Mesothelial cell of epicardium (in vitro differentiated cells): ENCODE measurements at regions not wholly inside any gene's neighbourhood (a gene's known extent, or its start where the extent isn't known, plus 50 kb on each side); places are given as distances from the start of the nearest gene placed in this dataset.

ENCODE experiments used
- DNase-seq, 2 experiments: peaks; one replicate each; pipeline ENCODE4 v3.0.0; 2021; ENCODE audit warnings: low spot score in 2 of 2; ENCODE audit not compliant: unreplicated experiment in 2 of 2
- H3K27ac Mint-ChIP-seq: 2 replicates; pipeline ENCODE4 v1.8.0; 2021; ENCODE audit warnings: mixed read lengths
- H3K27me3 Mint-ChIP-seq: 2 replicates; pipeline ENCODE4 v1.8.0; 2021; ENCODE audit warnings: low read depth, mixed read lengths
- H3K36me3 Mint-ChIP-seq: 2 replicates; pipeline ENCODE4 v1.8.0; 2021; ENCODE audit warnings: mixed read lengths
- H3K4me1 Mint-ChIP-seq: 2 replicates; pipeline ENCODE4 v1.8.0; 2021; ENCODE audit warnings: mixed read lengths
- H3K4me3 Mint-ChIP-seq: 2 replicates; pipeline ENCODE4 v1.8.0; 2021; ENCODE audit warnings: mild to moderate bottlenecking, moderate library complexity, mixed read lengths
- H3K9me3 Mint-ChIP-seq: 2 replicates; pipeline ENCODE4 v1.8.0; 2021; ENCODE audit warnings: mixed read lengths
- CTCF ChIP-seq: fragments of 200-600 bp; sonication (generic); IDR thresholded peaks from one replicate; pipeline ENCODE4 v1.5.0; 2021; ENCODE audit warnings: antibody characterized with exemption; ENCODE audit not compliant: unreplicated experiment

DNA sequence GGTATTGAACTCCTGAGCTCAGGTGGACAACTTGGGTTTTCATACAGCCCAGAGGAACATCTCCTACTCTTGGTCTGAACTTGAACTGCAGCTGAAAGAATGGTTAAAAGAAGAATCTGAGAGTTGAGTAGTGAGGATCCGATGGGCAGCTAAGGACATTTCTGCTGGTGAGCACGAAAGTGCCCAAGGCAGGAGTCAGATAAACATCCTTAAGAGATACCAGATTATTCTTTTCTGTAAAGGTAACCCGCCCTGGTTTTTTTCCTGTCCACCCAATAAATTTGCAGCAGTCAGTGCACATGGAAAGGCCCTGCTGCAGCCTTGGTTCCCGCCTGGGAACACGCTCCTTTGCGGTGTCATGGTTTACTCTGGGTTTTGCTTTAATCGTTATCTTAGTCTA lies 78.4 kb upstream of the ARHGEF7 start:
- Mint-ChIP-seq H3K36me3 (no peaks in the 10 kb centered on the region), H3K9me3 (no peaks in the 10 kb centered on the region), H3K4me1 (peaks cover 12% of the 10 kb centered on the region), H3K27ac (no peak overlapping the region), H3K4me3 (no peak overlapping the region), H3K27me3 (peaks cover 29% of the 10 kb centered on the region)
- DNase-seq: no peak
- TF ChIP-seq CTCF: no peak

DNA sequence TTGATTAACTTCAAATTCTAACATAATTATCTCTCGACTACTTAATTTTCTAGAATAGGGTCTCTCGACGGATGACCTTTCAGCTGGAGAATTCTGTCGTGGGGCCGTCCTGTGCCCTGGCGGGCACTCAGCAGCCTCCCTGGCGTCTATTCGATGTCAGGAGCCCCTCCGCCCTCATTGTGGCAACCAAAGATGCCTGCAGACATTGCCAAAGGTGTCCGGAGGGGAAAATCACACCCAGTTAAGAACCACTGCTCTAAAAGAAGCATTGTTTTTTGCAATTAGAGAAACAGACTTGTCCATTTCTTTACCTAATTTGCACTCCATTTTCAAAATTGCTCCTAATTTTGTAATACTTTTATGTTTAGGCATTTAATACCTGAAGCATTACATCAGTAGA lies 79.2 kb upstream of the ARHGEF7 start:
- Mint-ChIP-seq H3K4me1 (peaks cover 12% of the 10 kb centered on the region), H3K27me3 (peaks cover 29% of the 10 kb centered on the region), H3K4me3 (no peak overlapping the region), H3K9me3 (no peaks in the 10 kb centered on the region), H3K36me3 (no peaks in the 10 kb centered on the region), H3K27ac (no peak overlapping the region)
- DNase-seq: no peak
- no peak for TF ChIP-seq CTCF

DNA sequence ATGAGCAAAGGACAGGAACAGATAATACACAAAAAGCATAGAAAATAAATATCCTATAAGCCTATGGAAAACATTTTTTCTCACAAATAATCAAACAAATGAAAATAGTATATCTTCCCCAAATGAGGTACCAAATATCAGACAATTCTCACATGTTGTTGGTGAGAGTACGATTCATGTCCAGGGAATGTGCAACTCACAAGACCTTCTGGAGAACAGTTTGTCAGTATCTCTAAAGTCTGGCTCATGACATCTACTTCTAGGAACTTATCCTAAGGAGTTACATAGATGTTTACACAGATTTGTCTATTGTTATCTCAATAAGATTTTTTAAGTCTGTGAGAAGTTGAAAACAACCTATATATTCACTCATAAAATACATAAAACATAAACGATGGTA lies 80.3 kb upstream of the ARHGEF7 start:
- no peak for DNase-seq
- Mint-ChIP-seq H3K27me3 (peaks cover 33% of the 10 kb centered on the region), H3K27ac (no peak overlapping the region), H3K9me3 (no peaks in the 10 kb centered on the region), H3K4me3 (no peak overlapping the region), H3K36me3 (no peaks in the 10 kb centered on the region), H3K4me1 (peaks cover 12% of the 10 kb centered on the region)
- TF ChIP-seq CTCF: no peak

DNA sequence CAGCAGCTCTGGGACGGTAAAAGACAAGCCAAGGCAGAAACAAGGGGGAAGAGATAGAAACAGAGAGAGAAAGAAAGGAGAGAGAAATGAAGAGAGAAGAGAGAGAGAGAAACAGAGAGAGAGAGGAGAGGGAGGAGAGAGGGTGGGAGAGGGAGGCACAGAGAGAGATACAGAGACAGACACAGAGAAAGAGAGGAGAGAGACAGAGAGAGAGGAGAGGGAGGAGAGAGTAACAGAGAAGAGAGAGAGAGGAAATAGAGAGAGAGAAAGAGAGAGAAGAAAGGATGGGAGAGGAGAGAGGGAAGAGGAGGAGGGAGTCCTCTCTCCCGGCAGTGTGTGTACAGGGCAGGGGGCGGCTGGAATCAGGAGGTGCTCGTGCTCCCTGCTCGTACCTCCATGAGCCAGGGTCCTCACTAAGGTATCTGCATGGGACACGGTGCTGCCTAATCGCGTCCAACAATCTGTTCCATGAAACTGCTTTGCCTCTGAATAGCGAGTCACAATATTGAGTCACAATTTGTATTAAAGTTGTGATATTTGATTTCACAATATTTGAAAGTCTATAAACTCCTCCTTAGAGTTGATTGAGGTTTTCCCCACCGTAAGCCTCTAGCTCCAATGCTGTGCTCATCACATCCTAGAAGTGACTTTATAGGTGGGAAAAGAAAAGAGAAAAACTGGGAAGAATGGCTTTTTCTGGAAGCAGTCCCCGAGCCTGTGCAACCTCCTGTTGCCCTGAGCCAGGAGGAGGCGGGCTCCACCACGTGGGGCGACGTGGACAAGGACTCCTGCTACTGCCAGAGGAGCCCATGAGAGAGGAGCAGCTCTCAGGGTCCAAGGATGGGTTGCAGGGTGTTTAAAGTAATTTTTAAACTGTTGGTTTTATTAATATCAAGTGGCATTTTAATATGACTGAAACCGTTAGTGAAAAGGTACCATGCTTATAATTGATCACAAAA lies 81.7 kb upstream of the ARHGEF7 start:
- no peak overlapping the region for H3K4me3 Mint-ChIP-seq
- H3K4me1 Mint-ChIP-seq: peaks cover 12% of the 10 kb centered on the region
- H3K9me3 Mint-ChIP-seq: no peaks in the 10 kb centered on the region
- H3K27me3 Mint-ChIP-seq: peaks cover 34% of the 10 kb centered on the region
- TF ChIP-seq CTCF: no peak
- H3K27ac Mint-ChIP-seq: no peak overlapping the region
- H3K36me3 Mint-ChIP-seq: no peaks in the 10 kb centered on the region
- no peak for DNase-seq

DNA sequence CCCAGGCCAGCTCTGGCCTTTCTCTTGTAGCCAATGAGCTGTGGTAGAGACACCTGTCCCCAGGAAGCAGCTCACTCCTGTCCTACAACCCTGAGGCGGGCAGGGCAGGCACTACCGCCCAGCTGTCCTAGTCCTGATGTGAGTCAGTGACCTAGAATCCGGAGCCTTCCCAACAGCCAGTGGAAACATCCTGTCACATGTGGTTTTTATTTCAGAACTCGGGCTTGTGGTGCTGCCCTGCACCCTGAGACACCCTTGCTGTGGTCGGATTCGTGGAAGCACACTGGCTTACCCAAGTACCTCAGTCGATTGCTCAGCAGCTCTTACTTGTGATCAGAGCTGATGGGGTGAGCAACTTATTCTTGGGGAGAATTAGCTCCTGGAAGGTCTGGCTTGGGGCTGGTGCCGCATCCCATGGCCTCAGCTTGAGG lies 83.6 kb upstream of the ARHGEF7 start:
- no peak for DNase-seq
- TF ChIP-seq CTCF: no peak
- no peaks in the 10 kb centered on the region for H3K36me3 Mint-ChIP-seq
- H3K27me3 Mint-ChIP-seq: peaks cover 33% of the 10 kb centered on the region
- peaks cover 11% of the 10 kb centered on the region for H3K4me1 Mint-ChIP-seq
- no peak overlapping the region for H3K27ac Mint-ChIP-seq
- H3K9me3 Mint-ChIP-seq: no peaks in the 10 kb centered on the region
- no peak overlapping the region for H3K4me3 Mint-ChIP-seq
